ENCODE measurements at regions not wholly inside any gene's neighbourhood (a gene's known extent, or its start where the extent isn't known, plus 50 kb on each side); places are given as distances from the start of the nearest gene placed in this dataset.
A peak's percentile ranks its signal among the peaks of the same experiment; 100 is the strongest.
"Not testable (repeated sequence)": the region's sequence is repeated elsewhere in the genome, so short reads cannot be mapped to it uniquely, and the experiment has no call there.

GRCh38 chr4:189129044-189129694, 811.5 kb upstream of the FRG1 start:
- no peak for DNase-seq (ENCODE audit: low read depth in 1 of 2, low spot score in 1 of 2)

DNA sequence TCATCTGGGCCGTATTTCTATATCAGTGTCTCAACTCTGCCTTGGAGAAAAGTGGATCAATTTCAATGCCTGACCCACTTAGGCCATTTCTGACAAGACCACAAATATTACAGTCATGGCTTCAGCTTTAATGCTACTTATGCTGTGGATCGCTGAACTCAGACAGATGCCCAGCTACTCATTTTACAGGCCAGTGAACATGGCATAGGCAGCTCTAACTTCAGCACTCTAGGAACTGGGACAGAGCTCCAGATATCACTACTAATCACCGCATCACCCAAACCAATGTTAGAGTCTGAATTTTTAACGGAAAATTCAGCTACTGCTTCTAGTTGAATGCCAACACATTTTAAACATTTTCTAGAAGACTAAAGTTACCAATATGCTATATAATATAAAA, 809.6 kb upstream of the FRG1 start:
- no peak for DNase-seq (ENCODE audit: low read depth in 1 of 2, low spot score in 1 of 2)

DNA sequence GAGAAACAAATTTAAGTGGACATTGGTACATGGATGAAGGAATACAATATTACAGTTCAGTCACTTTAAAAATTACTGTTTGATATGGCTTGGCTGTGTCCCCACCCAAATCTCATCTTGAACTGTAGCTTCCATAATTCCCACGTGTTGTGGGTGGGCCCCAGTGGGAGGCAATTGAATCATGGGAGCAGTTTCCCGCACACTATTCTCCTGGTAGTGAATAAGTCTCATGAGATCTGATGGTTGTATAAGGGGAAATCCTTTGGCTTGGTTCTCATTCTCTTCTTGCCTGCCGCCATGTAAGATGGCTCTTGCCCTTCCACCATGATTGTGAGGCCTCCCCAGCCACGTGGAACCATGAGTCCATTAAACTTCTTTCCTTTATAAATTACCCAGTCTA, 804.2 kb upstream of the FRG1 start:
- no peak for DNase-seq (ENCODE audit: low read depth in 1 of 2, low spot score in 1 of 2)

DNA sequence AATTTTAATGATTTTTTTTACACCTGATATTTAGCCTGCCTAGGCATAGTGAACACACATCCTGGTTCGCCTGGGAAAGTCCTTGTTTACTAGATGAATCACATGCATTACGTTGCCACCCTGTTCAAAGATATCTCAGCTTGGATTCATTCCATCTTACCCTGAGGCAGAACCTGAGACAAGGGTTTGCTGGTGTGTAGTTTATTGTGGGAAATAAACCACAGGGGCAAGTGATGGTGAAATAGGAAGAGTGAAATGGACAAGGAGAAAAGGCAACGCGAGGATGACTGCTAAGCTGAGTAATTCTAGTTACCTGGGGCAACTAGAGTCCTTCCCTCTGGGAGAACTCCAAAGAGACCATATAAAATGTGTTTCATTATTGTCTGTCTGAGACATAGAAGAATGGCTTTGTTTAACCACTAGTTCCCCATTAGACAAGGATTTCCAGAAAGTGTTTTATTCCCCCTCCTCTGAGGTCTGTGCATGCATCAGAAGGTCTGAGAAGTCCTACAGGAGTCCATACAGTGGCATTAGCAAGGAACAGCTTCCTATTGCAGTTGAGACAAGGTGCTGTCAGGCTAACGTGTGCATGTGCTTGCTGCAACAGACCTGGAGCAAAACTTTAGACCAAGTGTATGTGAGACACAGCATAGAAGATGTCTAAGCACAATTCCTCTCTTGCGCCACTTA, 797.3 kb upstream of the FRG1 start:
- no peak for DNase-seq (ENCODE audit: low read depth in 1 of 2, low spot score in 1 of 2)

GRCh38 chr4:189147005-189147929, 793.4 kb upstream of the FRG1 start:
- no peak for DNase-seq (ENCODE audit: low read depth in 1 of 2, low spot score in 1 of 2)

- DNase-seq (ENCODE audit: low read depth in 1 of 2, low spot score in 1 of 2) = not testable (repeated sequence)
These were observed 785.6 kb upstream of the FRG1 start for GRCh38 chr4:189155083-189155482.

- no peak for DNase-seq (ENCODE audit: low read depth in 1 of 2, low spot score in 1 of 2)
These were observed 778.4 kb upstream of the FRG1 start for GRCh38 chr4:189162073-189162789.

DNA sequence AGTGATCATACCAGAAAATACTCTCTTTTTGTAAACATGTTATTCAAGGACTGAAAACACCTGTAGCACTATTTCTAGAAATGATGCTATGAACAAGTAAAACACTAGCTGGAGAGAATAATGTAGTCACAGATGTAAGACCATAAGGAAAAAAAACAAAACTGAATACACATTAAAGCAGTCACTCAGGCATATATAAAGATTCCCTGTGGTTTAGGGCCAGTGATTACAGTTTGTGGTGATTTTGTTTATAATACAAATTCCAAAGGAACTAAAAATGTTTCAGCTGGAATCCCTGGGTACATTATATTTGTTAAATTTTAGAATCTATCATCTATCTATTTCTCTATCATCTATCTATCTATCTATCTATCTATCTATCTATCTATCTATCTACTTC, 777.8 kb upstream of the FRG1 start:
- DNase-seq (ENCODE audit: low read depth in 1 of 2, low spot score in 1 of 2) = no peak

GRCh38 chr4:189176002-189176401, 764.7 kb upstream of the FRG1 start:
- no peak for DNase-seq (ENCODE audit: low read depth in 1 of 2, low spot score in 1 of 2)

DNA sequence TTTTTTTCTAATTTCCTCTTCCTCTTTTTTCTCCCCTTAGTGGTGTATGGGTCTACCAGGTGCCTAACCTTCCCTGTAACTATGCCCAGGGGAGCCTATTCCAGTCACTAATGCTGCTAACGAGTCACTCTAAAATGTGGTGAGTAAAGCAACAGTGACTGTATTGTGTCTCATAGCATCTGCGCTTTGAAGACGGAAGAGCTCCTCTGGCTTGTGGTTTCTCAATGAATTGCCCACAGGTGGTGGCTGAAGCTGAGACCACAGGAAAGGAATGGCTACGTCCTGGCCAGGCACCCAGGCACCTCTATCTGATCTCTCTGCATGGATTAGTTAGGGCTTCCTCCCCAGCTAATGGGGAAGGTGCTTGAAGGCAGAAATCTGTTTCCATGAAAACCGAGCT, 763.5 kb upstream of the FRG1 start:
- DNase-seq (ENCODE audit: low read depth in 1 of 2, low spot score in 1 of 2) = no peak

DNA sequence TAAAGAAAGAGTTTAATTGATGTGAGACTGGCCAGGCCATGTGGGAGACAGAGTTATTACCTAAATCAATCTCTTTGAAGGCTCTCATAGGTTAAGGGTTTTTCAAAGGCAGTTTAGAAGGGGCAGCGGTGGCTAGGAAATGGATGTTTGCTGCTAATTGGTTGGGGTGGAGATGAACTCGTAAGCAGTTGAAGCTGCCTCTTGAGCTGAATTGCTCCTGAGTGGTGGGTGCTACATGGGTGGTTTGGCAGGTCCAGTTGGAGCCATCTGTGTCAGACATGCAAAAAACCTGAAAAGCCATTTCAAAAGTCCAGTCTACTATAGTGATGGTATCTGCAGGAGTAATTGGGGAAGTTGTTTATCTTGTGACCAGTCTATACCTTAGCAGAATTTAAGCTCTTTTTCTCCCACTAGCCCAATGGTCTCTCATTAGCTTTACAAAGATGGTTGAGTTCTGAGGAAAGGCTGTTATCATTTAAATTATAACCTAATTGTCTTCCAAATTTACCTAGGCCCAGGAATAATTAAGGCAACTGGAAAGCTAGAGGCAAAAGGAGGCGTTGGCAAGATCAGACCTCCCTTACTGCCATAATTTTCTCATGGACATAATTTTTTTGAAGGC, 762.4 kb upstream of the FRG1 start:
- no peak for DNase-seq (ENCODE audit: low read depth in 1 of 2, low spot score in 1 of 2)

GRCh38 chr4:189185810-189186432, 754.8 kb upstream of the FRG1 start:
- no peak for DNase-seq (ENCODE audit: low read depth in 1 of 2, low spot score in 1 of 2)

DNA sequence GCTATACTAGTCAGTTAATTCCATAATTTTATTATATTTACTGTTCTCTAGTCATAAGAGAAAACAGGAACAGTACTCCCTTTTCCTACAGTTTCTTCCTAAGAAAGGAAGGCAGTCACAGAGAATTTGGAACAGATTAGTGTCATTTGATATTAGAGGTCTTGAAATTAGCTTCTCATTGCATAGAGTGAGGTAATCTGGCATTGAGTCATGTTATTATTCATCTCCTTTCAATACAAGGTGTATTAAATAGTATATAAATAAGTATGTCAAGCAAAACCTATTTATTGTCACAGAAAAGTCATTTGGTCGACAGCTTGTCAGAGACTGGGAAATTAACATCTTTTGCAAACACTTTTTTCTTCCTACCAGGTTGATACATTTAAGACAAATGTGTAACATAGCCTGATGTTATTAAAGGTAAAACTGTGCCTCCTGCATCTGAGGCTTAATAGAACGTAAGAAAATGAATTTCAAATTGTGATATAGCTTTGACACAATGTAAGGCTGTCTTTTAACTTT, 753.1 kb upstream of the FRG1 start:
- DNase-seq (ENCODE audit: low read depth in 1 of 2, low spot score in 1 of 2) = no peak

DNA sequence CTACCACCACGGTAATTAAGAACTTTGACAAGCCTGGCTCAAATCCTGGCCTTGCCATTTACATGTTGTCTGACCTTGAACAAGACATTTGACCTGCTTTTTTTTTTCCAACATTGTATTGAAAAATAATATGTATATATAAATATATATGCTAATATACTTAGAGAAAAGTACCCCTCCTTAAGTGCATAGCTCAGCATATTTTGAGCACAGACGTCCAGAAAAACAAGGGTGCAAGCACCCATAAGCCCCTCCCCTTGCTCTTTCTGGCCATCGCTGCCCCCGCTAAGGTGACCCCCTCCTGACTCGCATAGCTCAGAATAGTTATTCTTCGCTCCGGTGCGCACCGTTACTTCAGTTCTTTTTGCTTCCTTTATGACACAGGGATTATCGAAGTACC, 742.0 kb upstream of the FRG1 start:
- DNase-seq (ENCODE audit: low read depth in 1 of 2, low spot score in 1 of 2) = no peak

DNA sequence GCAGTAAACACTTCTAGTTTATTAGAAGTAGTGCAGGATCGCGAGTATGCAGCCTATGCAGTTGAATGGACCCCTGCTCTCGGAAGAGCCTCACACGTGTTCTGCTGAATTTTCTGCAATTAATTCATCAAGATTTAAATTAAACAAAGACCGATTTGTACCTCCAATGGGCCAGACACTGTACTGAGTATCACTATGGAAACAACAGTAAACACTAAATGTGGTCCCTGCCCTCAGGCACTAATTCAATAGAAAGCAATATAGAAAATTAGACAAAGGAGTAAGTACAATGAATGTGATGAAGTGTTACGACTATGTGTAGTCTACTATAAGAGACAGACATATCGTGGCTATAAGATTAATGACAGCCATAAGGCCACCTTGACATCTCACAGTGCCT, 740.3 kb upstream of the FRG1 start:
- DNase-seq (ENCODE audit: low read depth in 1 of 2, low spot score in 1 of 2) = no peak

- peak in 1 of 2 donors; percentile 6 for DNase-seq (ENCODE audit: low read depth in 1 of 2, low spot score in 1 of 2)
These were observed 738.3 kb upstream of the FRG1 start for GRCh38 chr4:189202182-189202868.

DNA sequence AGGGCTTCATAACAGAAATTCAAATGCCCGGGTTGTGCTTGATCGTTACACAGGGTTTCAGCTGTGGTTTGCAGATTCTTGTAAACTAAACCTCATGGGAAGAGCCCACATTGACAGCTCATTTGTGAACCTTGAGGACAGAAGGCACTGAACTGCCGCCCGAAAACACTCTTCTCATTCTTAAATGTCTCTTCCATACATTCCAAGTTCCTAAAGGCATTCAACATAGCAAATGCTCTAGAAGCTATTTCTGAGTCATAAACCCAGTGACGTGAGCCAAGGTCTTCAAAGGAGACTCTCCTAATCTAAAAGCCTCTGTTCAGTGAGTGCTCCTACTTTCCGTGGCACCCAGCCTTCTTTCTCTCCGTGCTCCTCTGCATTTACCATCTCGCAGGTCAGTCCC, 737.8 kb upstream of the FRG1 start:
- no peak for DNase-seq (ENCODE audit: low read depth in 1 of 2, low spot score in 1 of 2)

DNA sequence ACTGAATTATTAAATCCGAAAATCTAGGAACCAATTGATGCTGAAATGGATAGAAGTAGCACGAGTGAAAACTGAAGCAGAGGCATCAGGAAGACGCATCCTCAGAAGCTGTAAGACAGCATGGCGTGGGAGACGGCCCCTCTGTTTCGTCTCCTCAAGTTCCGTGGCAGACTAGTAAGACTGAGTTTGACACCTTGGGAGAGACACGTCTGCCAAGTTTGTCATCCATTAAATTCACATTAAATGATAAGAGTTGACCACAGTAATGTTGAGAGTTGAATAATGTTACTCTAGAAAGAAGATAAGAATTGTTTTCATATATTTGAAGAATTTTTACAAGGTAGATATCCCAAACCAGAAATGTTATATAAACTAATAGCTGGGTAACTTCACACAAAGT, 736.1 kb upstream of the FRG1 start:
- DNase-seq (ENCODE audit: low read depth in 1 of 2, low spot score in 1 of 2) = no peak

- DNase-seq (ENCODE audit: low read depth in 1 of 2, low spot score in 1 of 2) = no peak
These were observed 733.7 kb upstream of the FRG1 start for GRCh38 chr4:189206953-189207352.

- DNase-seq (ENCODE audit: low read depth in 1 of 2, low spot score in 1 of 2) = no peak
These were observed 732.8 kb upstream of the FRG1 start for GRCh38 chr4:189207872-189208271.
